ENCODE measurements at regions not wholly inside any gene's neighbourhood (a gene's known extent, or its start where the extent isn't known, plus 50 kb on each side); places are given as distances from the start of the nearest gene placed in this dataset.

GRCh38 chr4:162510115-162510514 lies 346.3 kb upstream of the FSTL5 start:
- intact Hi-C loops (cut with DNase I) = no loop called here
- Histone ChIP-seq H3K27me3 (no peaks in the 10 kb centered on the region), H3K4me3 (no peak overlapping the region)

DNA sequence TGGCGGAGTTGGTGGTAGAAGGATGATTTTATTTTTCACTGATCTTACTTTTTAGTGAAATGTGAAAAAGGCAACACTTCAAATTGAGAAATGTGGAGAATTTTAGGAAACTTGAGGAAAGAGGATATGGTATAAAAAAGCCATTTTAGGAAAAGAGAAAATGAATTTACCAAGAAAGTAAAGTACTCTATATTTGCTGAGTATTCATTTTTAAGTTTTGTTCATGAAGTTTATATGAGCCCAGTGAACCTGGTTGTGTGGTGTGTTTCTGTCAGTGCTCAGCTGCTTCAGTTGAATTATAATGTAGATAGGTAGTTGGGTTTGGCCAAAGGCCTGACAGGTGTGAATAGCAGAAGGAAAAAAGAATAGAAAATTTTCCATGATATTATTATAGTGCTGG lies 345.5 kb upstream of the FSTL5 start:
- H3K4me1 ChIP-seq = no peaks in the 10 kb centered on the region
- TF ChIP-seq, protein P1, sequence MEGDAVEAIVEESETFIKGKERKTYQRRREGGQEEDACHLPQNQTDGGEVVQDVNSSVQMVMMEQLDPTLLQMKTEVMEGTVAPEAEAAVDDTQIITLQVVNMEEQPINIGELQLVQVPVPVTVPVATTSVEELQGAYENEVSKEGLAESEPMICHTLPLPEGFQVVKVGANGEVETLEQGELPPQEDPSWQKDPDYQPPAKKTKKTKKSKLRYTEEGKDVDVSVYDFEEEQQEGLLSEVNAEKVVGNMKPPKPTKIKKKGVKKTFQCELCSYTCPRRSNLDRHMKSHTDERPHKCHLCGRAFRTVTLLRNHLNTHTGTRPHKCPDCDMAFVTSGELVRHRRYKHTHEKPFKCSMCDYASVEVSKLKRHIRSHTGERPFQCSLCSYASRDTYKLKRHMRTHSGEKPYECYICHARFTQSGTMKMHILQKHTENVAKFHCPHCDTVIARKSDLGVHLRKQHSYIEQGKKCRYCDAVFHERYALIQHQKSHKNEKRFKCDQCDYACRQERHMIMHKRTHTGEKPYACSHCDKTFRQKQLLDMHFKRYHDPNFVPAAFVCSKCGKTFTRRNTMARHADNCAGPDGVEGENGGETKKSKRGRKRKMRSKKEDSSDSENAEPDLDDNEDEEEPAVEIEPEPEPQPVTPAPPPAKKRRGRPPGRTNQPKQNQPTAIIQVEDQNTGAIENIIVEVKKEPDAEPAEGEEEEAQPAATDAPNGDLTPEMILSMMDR (IDR thresholded peaks at IDR 0.05) = no peak
- TF ChIP-seq POLR2A (IDR thresholded peaks at IDR 0.05) (no peak), POLR2AphosphoS5 (IDR thresholded peaks at IDR 0.05; ENCODE audit: insufficient read depth in 1 of 2, low read depth in 1 of 2) (no peak)
- intact Hi-C loops (cut with DNase I) = no loop called here
- H3K4me3 ChIP-seq = no peak overlapping the region
- H3K9me3 ChIP-seq = no peaks in the 10 kb centered on the region
- no peaks in the 10 kb centered on the region for H3K36me3 ChIP-seq
- H3K27ac ChIP-seq = no peak overlapping the region
- H3K27me3 ChIP-seq = no peaks in the 10 kb centered on the region
- DNase-seq (ENCODE audit: extremely low spot score in 2 of 2) = no peak

More at GRCh38 chr4:162510115-162510514, 346.3 kb upstream of the FSTL5 start:
- H3K27ac ChIP-seq = no peak overlapping the region
- TF ChIP-seq POLR2AphosphoS5 (IDR thresholded peaks at IDR 0.05; ENCODE audit: insufficient read depth in 1 of 2, low read depth in 1 of 2) (no peak), POLR2A (IDR thresholded peaks at IDR 0.05) (no peak)
- TF ChIP-seq, protein P1 (IDR thresholded peaks at IDR 0.05) = no peak
- H3K9me3 ChIP-seq = no peaks in the 10 kb centered on the region
- no peaks in the 10 kb centered on the region for H3K36me3 ChIP-seq
- DNase-seq (ENCODE audit: extremely low spot score in 2 of 2) = no peak
- no peaks in the 10 kb centered on the region for H3K4me1 ChIP-seq

- H3K4me1 ChIP-seq = no peaks in the 10 kb centered on the region
- H3K4me3 ChIP-seq = no peak overlapping the region
- no peaks in the 10 kb centered on the region for H3K36me3 ChIP-seq
- no peak for DNase-seq (ENCODE audit: extremely low spot score in 2 of 2)
- H3K27ac ChIP-seq = no peak overlapping the region
- intact Hi-C loops (cut with DNase I) = no loop called here
- TF ChIP-seq POLR2A (IDR thresholded peaks at IDR 0.05) = no peak
- no peak for TF ChIP-seq POLR2AphosphoS5 (IDR thresholded peaks at IDR 0.05; ENCODE audit: insufficient read depth in 1 of 2, low read depth in 1 of 2)
- TF ChIP-seq, protein P1 (IDR thresholded peaks at IDR 0.05) = no peak
- H3K27me3 ChIP-seq = no peaks in the 10 kb centered on the region
- H3K9me3 ChIP-seq = no peaks in the 10 kb centered on the region
These were observed 342.5 kb upstream of the FSTL5 start for GRCh38 chr4:162506253-162506652.

DNA sequence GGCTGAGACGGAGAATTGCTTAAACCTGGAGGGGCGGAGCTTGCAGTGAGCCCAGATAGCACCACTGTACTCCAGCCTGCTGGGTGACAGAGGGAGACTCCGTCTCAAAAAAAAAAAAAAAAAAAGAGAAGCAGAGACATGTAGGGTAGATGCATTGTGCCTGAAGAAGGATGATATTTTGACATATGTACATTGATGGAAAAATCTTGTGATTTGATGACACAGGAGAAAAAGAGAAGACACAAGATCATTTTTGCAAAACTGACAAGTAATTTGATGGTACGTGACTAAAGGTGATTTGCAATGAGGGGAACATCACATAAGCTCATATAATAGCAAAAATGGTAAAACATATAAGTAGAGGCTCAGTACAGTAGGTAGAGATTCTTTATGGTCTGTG lies 340.1 kb upstream of the FSTL5 start:
- H3K36me3 ChIP-seq = no peaks in the 10 kb centered on the region
- no peaks in the 10 kb centered on the region for H3K27me3 ChIP-seq
- no peaks in the 10 kb centered on the region for H3K9me3 ChIP-seq
- no peak overlapping the region for H3K27ac ChIP-seq
- no peak overlapping the region for H3K4me3 ChIP-seq
- no peak for TF ChIP-seq POLR2A (IDR thresholded peaks at IDR 0.05)
- TF ChIP-seq, protein P1 (IDR thresholded peaks at IDR 0.05) = no peak
- TF ChIP-seq POLR2AphosphoS5 (IDR thresholded peaks at IDR 0.05; ENCODE audit: insufficient read depth in 1 of 2, low read depth in 1 of 2) = no peak
- no peak for DNase-seq (ENCODE audit: extremely low spot score in 2 of 2)
- intact Hi-C loops (cut with DNase I) = no loop called here
- H3K4me1 ChIP-seq = no peaks in the 10 kb centered on the region

- intact Hi-C loops (cut with DNase I) = no loop called here
These were observed 338.3 kb upstream of the FSTL5 start for GRCh38 chr4:162502109-162502508.

More at GRCh38 chr4:162502109-162502508, 338.3 kb upstream of the FSTL5 start:
- no peak overlapping the region for H3K4me3 ChIP-seq
- H3K36me3 ChIP-seq = no peaks in the 10 kb centered on the region
- no peaks in the 10 kb centered on the region for H3K27me3 ChIP-seq
- H3K4me1 ChIP-seq = no peaks in the 10 kb centered on the region
- H3K9me3 ChIP-seq = no peaks in the 10 kb centered on the region
- DNase-seq (ENCODE audit: extremely low spot score in 2 of 2) = no peak
- H3K27ac ChIP-seq = no peak overlapping the region
- TF ChIP-seq POLR2A (IDR thresholded peaks at IDR 0.05) = no peak
- TF ChIP-seq, protein P1 (IDR thresholded peaks at IDR 0.05) = no peak
- TF ChIP-seq POLR2AphosphoS5 (IDR thresholded peaks at IDR 0.05; ENCODE audit: insufficient read depth in 1 of 2, low read depth in 1 of 2) = no peak

All from vagina (tissue), 2 donors.